Activated CD4-positive, CD25-positive, alpha-beta regulatory T cell treated with anti-CD3 and anti-CD28 coated beads, Interleukin-2, amount 50 U/mL, for 16 hours (primary cell): ENCODE measurements at regions not wholly inside any gene's neighbourhood (a gene's known extent, or its start where the extent isn't known, plus 50 kb on each side); places are given as distances from the start of the nearest gene placed in this dataset.

Experiments
- DNase-seq: peaks from one replicate; pipeline ENCODE4 v3.0.0-alpha.2; 2020; ENCODE audit warnings: low read depth, low spot score

- DNase-seq, result no peak
Observed at GRCh38 chr11:70570693-70571395, 172.5 kb downstream of the CTTN start.

GRCh38 chr11:70572974-70573260, 174.6 kb downstream of the CTTN start:
- DNase-seq, result no peak

- no peak for DNase-seq
Observed at GRCh38 chr11:70573701-70574151, 175.4 kb downstream of the CTTN start.

- DNase-seq, result no peak
Observed at GRCh38 chr11:70574725-70575347, 176.5 kb downstream of the CTTN start.

GRCh38 chr11:70575396-70576060, 177.2 kb downstream of the CTTN start:
- DNase-seq, result no peak

GRCh38 chr11:70577258-70577603, 178.9 kb downstream of the CTTN start:
- DNase-seq, result no peak

GRCh38 chr11:70577948-70578347, 179.6 kb downstream of the CTTN start:
- no peak for DNase-seq

- no peak for DNase-seq
Observed at GRCh38 chr11:70578371-70578770, 180.0 kb downstream of the CTTN start.

GRCh38 chr11:70578831-70579230, 180.5 kb downstream of the CTTN start:
- no peak for DNase-seq

GRCh38 chr11:70579316-70579955, 181.1 kb downstream of the CTTN start:
- DNase-seq, result no peak

GRCh38 chr11:70580036-70580805, 181.9 kb downstream of the CTTN start:
- no peak for DNase-seq

GRCh38 chr11:70581991-70582885, 183.9 kb downstream of the CTTN start:
- DNase-seq, result no peak

- DNase-seq, result no peak
Observed at GRCh38 chr11:70582886-70583641, 184.7 kb downstream of the CTTN start.

GRCh38 chr11:70583781-70584218, 185.5 kb downstream of the CTTN start:
- no peak for DNase-seq

- DNase-seq, result no peak
Observed at GRCh38 chr11:70584498-70585235, 186.3 kb downstream of the CTTN start.

- DNase-seq, result no peak
Observed at GRCh38 chr11:70585236-70585545, 186.9 kb downstream of the CTTN start.

GRCh38 chr11:70586261-70587074, 188.1 kb downstream of the CTTN start:
- DNase-seq, result no peak

GRCh38 chr11:70587075-70587389, 188.7 kb downstream of the CTTN start:
- DNase-seq, result no peak
